A673 (cell line): ENCODE measurements at regions not wholly inside any gene's neighbourhood (a gene's known extent, or its start where the extent isn't known, plus 50 kb on each side); places are given as distances from the start of the nearest gene placed in this dataset.

Experiments
- EZH2 ChIP-seq: fragments of 200-600 bp; sonication (generic); IDR thresholded peaks from 2 replicates; pipeline ENCODE4 v1.6.1; 2017; ENCODE audit warnings: borderline replicate concordance, low read depth, mild to moderate bottlenecking, mixed read lengths, antibody characterized with exemption, low read length; ENCODE audit not compliant: poor library complexity, severe bottlenecking
- TF ChIP-seq, protein P1 (sequence below): fragments of 300-800, 200-600 bp; sonication (generic); conservative IDR thresholded peaks from 2 replicates; pipeline ENCODE4 v1.5.1; 2017; ENCODE audit warnings: low read depth, mild to moderate bottlenecking, antibody characterized with exemption, low read length, moderate library complexity, mixed read lengths

GRCh38 chr6:25153079-25153478, 126.1 kb upstream of the CARMIL1 start:
- no peak for TF ChIP-seq EZH2
- TF ChIP-seq, protein P1, sequence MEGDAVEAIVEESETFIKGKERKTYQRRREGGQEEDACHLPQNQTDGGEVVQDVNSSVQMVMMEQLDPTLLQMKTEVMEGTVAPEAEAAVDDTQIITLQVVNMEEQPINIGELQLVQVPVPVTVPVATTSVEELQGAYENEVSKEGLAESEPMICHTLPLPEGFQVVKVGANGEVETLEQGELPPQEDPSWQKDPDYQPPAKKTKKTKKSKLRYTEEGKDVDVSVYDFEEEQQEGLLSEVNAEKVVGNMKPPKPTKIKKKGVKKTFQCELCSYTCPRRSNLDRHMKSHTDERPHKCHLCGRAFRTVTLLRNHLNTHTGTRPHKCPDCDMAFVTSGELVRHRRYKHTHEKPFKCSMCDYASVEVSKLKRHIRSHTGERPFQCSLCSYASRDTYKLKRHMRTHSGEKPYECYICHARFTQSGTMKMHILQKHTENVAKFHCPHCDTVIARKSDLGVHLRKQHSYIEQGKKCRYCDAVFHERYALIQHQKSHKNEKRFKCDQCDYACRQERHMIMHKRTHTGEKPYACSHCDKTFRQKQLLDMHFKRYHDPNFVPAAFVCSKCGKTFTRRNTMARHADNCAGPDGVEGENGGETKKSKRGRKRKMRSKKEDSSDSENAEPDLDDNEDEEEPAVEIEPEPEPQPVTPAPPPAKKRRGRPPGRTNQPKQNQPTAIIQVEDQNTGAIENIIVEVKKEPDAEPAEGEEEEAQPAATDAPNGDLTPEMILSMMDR, result no peak
